Stimulated activated CD8-positive, alpha-beta memory T cell treated with anti-CD3 and anti-CD28 coated beads, Interleukin-12 subunit alpha, Interleukin-12 subunit beta, amount 100 ng/mL, for 24 hours (primary cell): ENCODE measurements at regions not wholly inside any gene's neighbourhood (a gene's known extent, or its start where the extent isn't known, plus 50 kb on each side); places are given as distances from the start of the nearest gene placed in this dataset.

Experiments used
- DNase-seq: peaks from one replicate; pipeline ENCODE4 v3.0.0-alpha.2; 2020; ENCODE audit errors: extremely low read depth

GRCh38 chr6:56864171-56864616 lies 90.7 kb upstream of the BEND6 start:
- DNase-seq = no peak

GRCh38 chr6:56863366-56863765 lies 91.5 kb upstream of the BEND6 start:
- no peak for DNase-seq

- DNase-seq = no peak
Measured at GRCh38 chr6:56862415-56863175, 92.3 kb upstream of the BEND6 start.

GRCh38 chr6:56860475-56860874 lies 94.4 kb upstream of the BEND6 start:
- DNase-seq = no peak

GRCh38 chr6:56856036-56856580 lies 98.8 kb upstream of the BEND6 start:
- DNase-seq = no peak

GRCh38 chr6:56854086-56854485 lies 100.8 kb upstream of the BEND6 start:
- DNase-seq = no peak

GRCh38 chr6:56853541-56853940 lies 101.4 kb upstream of the BEND6 start:
- DNase-seq = no peak

GRCh38 chr6:56852260-56853010 lies 102.5 kb upstream of the BEND6 start:
- no peak for DNase-seq

- no peak for DNase-seq
Measured at GRCh38 chr6:56851541-56852259, 103.2 kb upstream of the BEND6 start.

GRCh38 chr6:56851074-56851473 lies 103.8 kb upstream of the BEND6 start:
- no peak for DNase-seq

GRCh38 chr6:56850626-56851025 lies 104.3 kb upstream of the BEND6 start:
- DNase-seq = no peak

GRCh38 chr6:56849896-56850295 lies 105.0 kb upstream of the BEND6 start:
- no peak for DNase-seq

- no peak for DNase-seq
Measured at GRCh38 chr6:56848105-56848504, 106.8 kb upstream of the BEND6 start.

GRCh38 chr6:56845032-56845431 lies 109.9 kb upstream of the BEND6 start:
- DNase-seq = no peak

GRCh38 chr6:56843476-56844349 lies 111.2 kb upstream of the BEND6 start:
- peak; percentile 27 for DNase-seq

- DNase-seq = no peak
Measured at GRCh38 chr6:56842686-56843475, 112.0 kb upstream of the BEND6 start.

- DNase-seq = no peak
Measured at GRCh38 chr6:56841751-56842150, 113.2 kb upstream of the BEND6 start.

- DNase-seq = no peak
Measured at GRCh38 chr6:56841381-56841749, 113.5 kb upstream of the BEND6 start.

- DNase-seq = no peak
Measured at GRCh38 chr6:56840467-56841380, 114.2 kb upstream of the BEND6 start.
